ENCODE measurements at regions not wholly inside any gene's neighbourhood (a gene's known extent, or its start where the extent isn't known, plus 50 kb on each side); places are given as distances from the start of the nearest gene placed in this dataset.

- DNase-seq (ENCODE audit: extremely low spot score) = no peak
- ChIA-PET POLR2A (no interaction called here), CTCF (no interaction called here)
- TF ChIP-seq, protein P1, sequence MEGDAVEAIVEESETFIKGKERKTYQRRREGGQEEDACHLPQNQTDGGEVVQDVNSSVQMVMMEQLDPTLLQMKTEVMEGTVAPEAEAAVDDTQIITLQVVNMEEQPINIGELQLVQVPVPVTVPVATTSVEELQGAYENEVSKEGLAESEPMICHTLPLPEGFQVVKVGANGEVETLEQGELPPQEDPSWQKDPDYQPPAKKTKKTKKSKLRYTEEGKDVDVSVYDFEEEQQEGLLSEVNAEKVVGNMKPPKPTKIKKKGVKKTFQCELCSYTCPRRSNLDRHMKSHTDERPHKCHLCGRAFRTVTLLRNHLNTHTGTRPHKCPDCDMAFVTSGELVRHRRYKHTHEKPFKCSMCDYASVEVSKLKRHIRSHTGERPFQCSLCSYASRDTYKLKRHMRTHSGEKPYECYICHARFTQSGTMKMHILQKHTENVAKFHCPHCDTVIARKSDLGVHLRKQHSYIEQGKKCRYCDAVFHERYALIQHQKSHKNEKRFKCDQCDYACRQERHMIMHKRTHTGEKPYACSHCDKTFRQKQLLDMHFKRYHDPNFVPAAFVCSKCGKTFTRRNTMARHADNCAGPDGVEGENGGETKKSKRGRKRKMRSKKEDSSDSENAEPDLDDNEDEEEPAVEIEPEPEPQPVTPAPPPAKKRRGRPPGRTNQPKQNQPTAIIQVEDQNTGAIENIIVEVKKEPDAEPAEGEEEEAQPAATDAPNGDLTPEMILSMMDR (IDR thresholded peaks at IDR 0.05; ENCODE audit: control extremely low read depth, extremely low read depth, low read depth, missing control alignments) = no peak
Measured at GRCh38 chrY:8677336-8677935, 659.8 kb upstream of the TSPY4 start.

- POLR2A ChIA-PET = no interaction called here
- DNase-seq (ENCODE audit: extremely low spot score) = no peak
Measured at GRCh38 chrY:8687154-8687553, 650.1 kb upstream of the TSPY4 start.

GRCh38 chrY:8690901-8691685, 646.2 kb upstream of the TSPY4 start:
- TF ChIP-seq, protein P1 (IDR thresholded peaks at IDR 0.05; ENCODE audit: control extremely low read depth, extremely low read depth, low read depth, missing control alignments) = no peak
- CTCF ChIA-PET = no interaction called here
- no peak for DNase-seq (ENCODE audit: extremely low spot score)
- POLR2A ChIA-PET = no interaction called here

More at GRCh38 chrY:8687154-8687553, 650.1 kb upstream of the TSPY4 start:
- TF ChIP-seq, protein P1 (IDR thresholded peaks at IDR 0.05; ENCODE audit: control extremely low read depth, extremely low read depth, low read depth, missing control alignments) = no peak
- CTCF ChIA-PET = no interaction called here

GRCh38 chrY:8698571-8698970, 638.7 kb upstream of the TSPY4 start:
- ChIA-PET CTCF (no interaction called here), POLR2A (no interaction called here)
- DNase-seq (ENCODE audit: extremely low spot score) = no peak
- TF ChIP-seq, protein P1 (IDR thresholded peaks at IDR 0.05; ENCODE audit: control extremely low read depth, extremely low read depth, low read depth, missing control alignments) = no peak

DNA sequence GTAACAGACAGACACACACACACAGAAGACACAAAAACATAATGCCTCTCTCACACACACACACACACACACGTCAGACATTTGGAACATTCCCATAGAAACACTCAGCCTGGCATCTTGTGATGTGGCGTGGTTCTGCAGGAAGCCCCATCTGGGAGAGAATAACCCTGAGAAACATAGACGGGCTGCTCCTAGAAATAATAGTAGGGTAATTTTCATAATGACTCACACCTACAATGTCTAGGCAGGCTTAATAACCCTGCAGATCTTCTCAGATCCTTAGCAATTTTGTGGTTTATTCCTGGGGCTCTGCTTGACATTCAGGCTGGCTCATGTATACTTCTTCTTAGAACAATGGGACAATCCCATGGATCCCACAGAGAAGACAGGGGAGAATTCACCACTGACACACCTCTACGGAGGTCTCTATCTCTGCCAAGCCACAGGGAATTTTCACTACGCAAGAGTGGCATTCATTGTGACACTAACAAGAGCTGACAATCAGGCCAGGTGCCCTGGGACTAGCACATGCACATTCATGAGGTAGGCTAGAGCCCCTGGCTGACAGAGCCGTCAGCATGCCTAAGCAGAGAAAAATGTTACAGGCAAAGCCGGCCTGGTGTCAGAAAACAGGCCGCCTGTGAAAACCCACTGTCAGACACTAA, 631.5 kb upstream of the TSPY4 start:
- CTCF ChIA-PET = no interaction called here
- DNase-seq (ENCODE audit: extremely low spot score) = no peak
- POLR2A ChIA-PET = no interaction called here
- TF ChIP-seq, protein P1 (IDR thresholded peaks at IDR 0.05; ENCODE audit: control extremely low read depth, extremely low read depth, low read depth, missing control alignments) = no peak

DNA sequence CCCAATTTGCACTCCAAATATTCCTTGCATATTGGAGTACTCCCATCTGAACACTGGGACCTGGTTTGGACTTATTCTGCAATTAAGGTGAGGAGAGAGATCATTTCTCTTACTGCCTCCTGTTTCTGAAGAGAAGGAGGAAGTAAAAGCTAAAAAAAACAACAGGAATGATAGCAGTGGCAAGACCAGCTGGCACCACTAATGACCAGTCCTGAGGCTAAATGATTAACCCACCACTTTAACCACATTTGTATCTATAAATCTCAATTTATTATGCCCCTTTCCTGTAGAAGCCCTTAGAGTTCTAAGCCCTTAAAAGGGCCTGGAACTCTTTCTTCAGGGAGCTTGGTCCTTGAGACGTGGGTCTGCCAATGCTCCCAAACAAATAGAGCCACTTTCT, 625.0 kb upstream of the TSPY4 start:
- DNase-seq (ENCODE audit: extremely low spot score) = no peak
- TF ChIP-seq, protein P1 (IDR thresholded peaks at IDR 0.05; ENCODE audit: control extremely low read depth, extremely low read depth, low read depth, missing control alignments) = no peak
- POLR2A ChIA-PET = no interaction called here
- CTCF ChIA-PET = no interaction called here

Data from GM10248 (cell line).